ENCODE measurements at regions not wholly inside any gene's neighbourhood (a gene's known extent, or its start where the extent isn't known, plus 50 kb on each side); places are given as distances from the start of the nearest gene placed in this dataset.

GRCh38 chr17:36756695-36757094 lies 155.3 kb downstream of the MRM1 start:
- no peak overlapping the region for H3K27ac ChIP-seq
- H3K4me2 ChIP-seq = no peak overlapping the region
- H3K36me3 ChIP-seq = no peaks in the 10 kb centered on the region
- no peak for TF ChIP-seq Cebpa-rat (IDR thresholded peaks at IDR 0.05)
- H3K9ac ChIP-seq = no peak overlapping the region
- H3K27me3 ChIP-seq = no peaks in the 10 kb centered on the region
- H3K4me1 ChIP-seq = peaks cover 0 to 5% (median 4%) of the 10 kb centered on the region in 10 experiments; a peak in 6 of 20 replicates
- H3K4me3 ChIP-seq = no peak overlapping the region
- H4K20me1 ChIP-seq = no peaks in the 10 kb centered on the region; a peak in 1 of 22 replicates
- no peaks in the 10 kb centered on the region for H3K9me3 ChIP-seq (replicated peaks in 1 of 11)

- Histone ChIP-seq H3K9me3 (replicated peaks in 1 of 11) (no peaks in the 10 kb centered on the region), H3K27me3 (no peaks in the 10 kb centered on the region), H4K20me1 (no peaks in the 10 kb centered on the region; a peak in 1 of 22 replicates), H3K4me3 (no peak overlapping the region), H3K27ac (no peak overlapping the region), H3K4me1 (peaks cover 19 to 31% (median 28%) of the 10 kb centered on the region in 10 experiments), H3K4me2 (no peak overlapping the region), H3K9ac (no peak overlapping the region), H3K36me3 (no peaks in the 10 kb centered on the region)
- TF ChIP-seq Cebpa-rat (IDR thresholded peaks at IDR 0.05) = no peak
Observed at GRCh38 chr17:36760425-36760824, 159.0 kb downstream of the MRM1 start.

GRCh38 chr17:36761203-36761950 lies 160.0 kb downstream of the MRM1 start:
- TF ChIP-seq Cebpa-rat (IDR thresholded peaks at IDR 0.05) = no peak
- no peaks in the 10 kb centered on the region for H3K27me3 ChIP-seq
- H3K4me3 ChIP-seq = no peak overlapping the region
- H3K36me3 ChIP-seq = no peaks in the 10 kb centered on the region
- peak overlapping the region in 2 of 11 experiments; percentile 20 to 42; a peak in 6 of 22 replicates for H3K4me2 ChIP-seq
- peaks cover 19 to 33% (median 28%) of the 10 kb centered on the region in 10 experiments for H3K4me1 ChIP-seq
- H3K9me3 ChIP-seq (replicated peaks in 1 of 11) = no peaks in the 10 kb centered on the region
- no peak overlapping the region; a peak in 1 of 22 replicates for H3K9ac ChIP-seq
- peak overlapping the region in 2 of 11 experiments; percentile 41 to 43; a peak in 3 of 22 replicates for H3K27ac ChIP-seq
- no peaks in the 10 kb centered on the region; a peak in 1 of 22 replicates for H4K20me1 ChIP-seq

GRCh38 chr17:36765436-36766043 lies 164.2 kb downstream of the MRM1 start:
- Histone ChIP-seq H3K36me3 (no peaks in the 10 kb centered on the region), H3K4me1 (peaks cover 19 to 33% (median 28%) of the 10 kb centered on the region in 10 experiments), H3K4me2 (no peak overlapping the region), H3K4me3 (no peak overlapping the region), H3K27me3 (no peaks in the 10 kb centered on the region), H3K9me3 (replicated peaks in 1 of 11) (no peaks in the 10 kb centered on the region), H3K27ac (no peak overlapping the region), H4K20me1 (no peaks in the 10 kb centered on the region), H3K9ac (no peak overlapping the region)
- TF ChIP-seq Cebpa-rat (IDR thresholded peaks at IDR 0.05) = no peak

- Histone ChIP-seq H3K9ac (no peak overlapping the region), H3K4me2 (no peak overlapping the region), H4K20me1 (no peaks in the 10 kb centered on the region), H3K4me1 (peaks cover 6 to 14% (median 10%) of the 10 kb centered on the region in 10 experiments), H3K9me3 (replicated peaks in 1 of 11) (no peaks in the 10 kb centered on the region), H3K27me3 (no peaks in the 10 kb centered on the region), H3K4me3 (no peak overlapping the region), H3K27ac (no peak overlapping the region), H3K36me3 (no peaks in the 10 kb centered on the region)
- no peak for TF ChIP-seq Cebpa-rat (IDR thresholded peaks at IDR 0.05)
Observed at GRCh38 chr17:36768394-36768793, 167.0 kb downstream of the MRM1 start.

GRCh38 chr17:36773039-36773438 lies 164.2 kb upstream of the LHX1 start:
- no peak overlapping the region for H3K4me2 ChIP-seq

GRCh38 chr17:36777118-36777517 lies 160.2 kb upstream of the LHX1 start:
- no peak for TF ChIP-seq Cebpa-rat (IDR thresholded peaks at IDR 0.05)
- H3K4me2 ChIP-seq = no peak overlapping the region
- H3K36me3 ChIP-seq = no peaks in the 10 kb centered on the region
- no peaks in the 10 kb centered on the region for H3K27me3 ChIP-seq
- H3K9ac ChIP-seq = no peak overlapping the region
- peaks cover 0 to 7% (median 0%) of the 10 kb centered on the region in 11 experiments; a peak in 1 of 22 replicates for H4K20me1 ChIP-seq
- no peaks in the 10 kb centered on the region for H3K9me3 ChIP-seq (replicated peaks in 1 of 11)
- H3K4me3 ChIP-seq = no peak overlapping the region
- H3K4me1 ChIP-seq = peaks cover 0 to 7% (median 0%) of the 10 kb centered on the region in 10 experiments; a peak in 3 of 20 replicates
- H3K27ac ChIP-seq = no peak overlapping the region

More at GRCh38 chr17:36773039-36773438, 164.2 kb upstream of the LHX1 start:
- H3K9ac ChIP-seq = no peak overlapping the region
- TF ChIP-seq Cebpa-rat (IDR thresholded peaks at IDR 0.05) = no peak
- no peaks in the 10 kb centered on the region for H3K27me3 ChIP-seq
- H4K20me1 ChIP-seq = no peaks in the 10 kb centered on the region
- H3K4me3 ChIP-seq = no peak overlapping the region
- H3K27ac ChIP-seq = no peak overlapping the region
- peaks cover 0 to 3% (median 0%) of the 10 kb centered on the region in 10 experiments; a peak in 1 of 20 replicates for H3K4me1 ChIP-seq
- no peaks in the 10 kb centered on the region for H3K36me3 ChIP-seq
- H3K9me3 ChIP-seq (replicated peaks in 1 of 11) = no peaks in the 10 kb centered on the region

- Histone ChIP-seq H3K4me2 (0 out of 22 replicates have a peak overlapping the region, but pooled peaks of 1 of the 11 experiments have one; percentile 11), H3K4me1 (peaks cover 0 to 7% (median 0%) of the 10 kb centered on the region in 10 experiments; a peak in 3 of 20 replicates), H3K9me3 (replicated peaks in 1 of 11) (no peaks in the 10 kb centered on the region), H3K36me3 (no peaks in the 10 kb centered on the region), H4K20me1 (peaks cover 0 to 11% (median 0%) of the 10 kb centered on the region in 11 experiments; a peak in 1 of 22 replicates), H3K27ac (no peak overlapping the region), H3K27me3 (no peaks in the 10 kb centered on the region), H3K4me3 (no peak overlapping the region), H3K9ac (no peak overlapping the region)
- no peak for TF ChIP-seq Cebpa-rat (IDR thresholded peaks at IDR 0.05)
Observed at GRCh38 chr17:36778448-36778847, 158.8 kb upstream of the LHX1 start.

GRCh38 chr17:36779550-36779949 lies 157.7 kb upstream of the LHX1 start:
- no peaks in the 10 kb centered on the region for H3K36me3 ChIP-seq
- H4K20me1 ChIP-seq = peaks cover 0 to 11% (median 0%) of the 10 kb centered on the region in 11 experiments; a peak in 1 of 22 replicates
- H3K9ac ChIP-seq = no peak overlapping the region
- TF ChIP-seq Cebpa-rat (IDR thresholded peaks at IDR 0.05) = no peak
- peaks cover 0 to 7% (median 0%) of the 10 kb centered on the region in 10 experiments; a peak in 3 of 20 replicates for H3K4me1 ChIP-seq
- H3K4me2 ChIP-seq = no peak overlapping the region
- no peak overlapping the region for H3K27ac ChIP-seq
- no peaks in the 10 kb centered on the region for H3K9me3 ChIP-seq (replicated peaks in 1 of 11)
- no peaks in the 10 kb centered on the region for H3K27me3 ChIP-seq
- no peak overlapping the region for H3K4me3 ChIP-seq
